ENCODE measurements at regions not wholly inside any gene's neighbourhood (a gene's known extent, or its start where the extent isn't known, plus 50 kb on each side); places are given as distances from the start of the nearest gene placed in this dataset.

- no peaks in the 10 kb centered on the region for H3K9me3 Mint-ChIP-seq (ENCODE audit: unreplicated experiment)
- no peaks in the 10 kb centered on the region for H3K36me3 Mint-ChIP-seq (ENCODE audit: unreplicated experiment)
- H3K27me3 Mint-ChIP-seq (ENCODE audit: unreplicated experiment) = peaks cover 6% of the 10 kb centered on the region
- DNase-seq (ENCODE audit: extremely low spot score, unreplicated experiment) = no peak
- no peaks in the 10 kb centered on the region for H3K4me1 Mint-ChIP-seq (ENCODE audit: unreplicated experiment)
- no peak overlapping the region for H3K4me3 Mint-ChIP-seq (ENCODE audit: unreplicated experiment)
- no peak overlapping the region for H3K27ac Mint-ChIP-seq (ENCODE audit: unreplicated experiment)
- TF ChIP-seq CTCF (IDR thresholded peaks at IDR 0.05) = no peak
Measured at GRCh38 chr1:58412071-58412580, 134.4 kb downstream of the OMA1 start.

- H3K4me1 Mint-ChIP-seq (ENCODE audit: unreplicated experiment) = no peaks in the 10 kb centered on the region
- H3K4me3 Mint-ChIP-seq (ENCODE audit: unreplicated experiment) = no peak overlapping the region
- no peak for TF ChIP-seq CTCF (IDR thresholded peaks at IDR 0.05)
- H3K36me3 Mint-ChIP-seq (ENCODE audit: unreplicated experiment) = no peaks in the 10 kb centered on the region
- no peak overlapping the region for H3K27ac Mint-ChIP-seq (ENCODE audit: unreplicated experiment)
- H3K27me3 Mint-ChIP-seq (ENCODE audit: unreplicated experiment) = peaks cover 8% of the 10 kb centered on the region
- no peak for DNase-seq (ENCODE audit: extremely low spot score, unreplicated experiment)
- no peaks in the 10 kb centered on the region for H3K9me3 Mint-ChIP-seq (ENCODE audit: unreplicated experiment)
Measured at GRCh38 chr1:58409890-58410289, 136.6 kb downstream of the OMA1 start.

GRCh38 chr1:58409336-58409735 lies 137.2 kb downstream of the OMA1 start:
- no peak for TF ChIP-seq CTCF (IDR thresholded peaks at IDR 0.05)
- H3K4me1 Mint-ChIP-seq (ENCODE audit: unreplicated experiment) = no peaks in the 10 kb centered on the region
- no peak overlapping the region for H3K4me3 Mint-ChIP-seq (ENCODE audit: unreplicated experiment)
- no peak overlapping the region for H3K27ac Mint-ChIP-seq (ENCODE audit: unreplicated experiment)
- no peak for DNase-seq (ENCODE audit: extremely low spot score, unreplicated experiment)
- H3K9me3 Mint-ChIP-seq (ENCODE audit: unreplicated experiment) = no peaks in the 10 kb centered on the region
- no peaks in the 10 kb centered on the region for H3K36me3 Mint-ChIP-seq (ENCODE audit: unreplicated experiment)
- H3K27me3 Mint-ChIP-seq (ENCODE audit: unreplicated experiment) = peaks cover 9% of the 10 kb centered on the region

GRCh38 chr1:58406301-58407071 lies 140.0 kb downstream of the OMA1 start:
- Mint-ChIP-seq H3K9me3 (ENCODE audit: unreplicated experiment) (no peaks in the 10 kb centered on the region), H3K4me3 (ENCODE audit: unreplicated experiment) (no peak overlapping the region), H3K36me3 (ENCODE audit: unreplicated experiment) (no peaks in the 10 kb centered on the region), H3K4me1 (ENCODE audit: unreplicated experiment) (no peaks in the 10 kb centered on the region), H3K27me3 (ENCODE audit: unreplicated experiment) (peaks cover 23% of the 10 kb centered on the region), H3K27ac (ENCODE audit: unreplicated experiment) (no peak overlapping the region)
- no peak for DNase-seq (ENCODE audit: extremely low spot score, unreplicated experiment)
- no peak for TF ChIP-seq CTCF (IDR thresholded peaks at IDR 0.05)

DNA sequence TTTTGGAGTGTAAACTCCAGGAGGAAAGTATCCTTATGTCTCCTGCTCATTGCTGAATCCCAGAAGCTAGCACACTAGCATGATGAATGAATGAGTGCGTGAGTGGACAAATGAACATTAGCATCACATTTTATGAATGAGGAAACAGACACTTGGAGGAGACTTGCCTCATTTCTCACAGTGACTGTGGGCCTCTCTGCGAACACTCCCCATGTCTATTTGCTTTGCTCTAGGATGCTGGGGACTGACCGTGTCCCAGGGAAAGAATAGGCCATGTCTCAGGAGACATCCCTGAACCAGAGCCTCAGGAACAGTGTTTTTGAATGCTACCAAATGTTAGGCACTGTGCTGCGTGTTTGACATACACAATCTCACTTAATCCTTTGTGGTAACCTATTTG lies 140.9 kb downstream of the OMA1 start:
- H3K4me1 Mint-ChIP-seq (ENCODE audit: unreplicated experiment) = no peaks in the 10 kb centered on the region
- no peak for DNase-seq (ENCODE audit: extremely low spot score, unreplicated experiment)
- H3K36me3 Mint-ChIP-seq (ENCODE audit: unreplicated experiment) = no peaks in the 10 kb centered on the region
- H3K9me3 Mint-ChIP-seq (ENCODE audit: unreplicated experiment) = no peaks in the 10 kb centered on the region
- no peak for TF ChIP-seq CTCF (IDR thresholded peaks at IDR 0.05)
- no peak overlapping the region for H3K4me3 Mint-ChIP-seq (ENCODE audit: unreplicated experiment)
- peaks cover 28% of the 10 kb centered on the region for H3K27me3 Mint-ChIP-seq (ENCODE audit: unreplicated experiment)
- H3K27ac Mint-ChIP-seq (ENCODE audit: unreplicated experiment) = no peak overlapping the region

Data from osteocyte (in vitro differentiated cells).